ENCODE measurements at regions not wholly inside any gene's neighbourhood (a gene's known extent, or its start where the extent isn't known, plus 50 kb on each side); places are given as distances from the start of the nearest gene placed in this dataset.

DNA sequence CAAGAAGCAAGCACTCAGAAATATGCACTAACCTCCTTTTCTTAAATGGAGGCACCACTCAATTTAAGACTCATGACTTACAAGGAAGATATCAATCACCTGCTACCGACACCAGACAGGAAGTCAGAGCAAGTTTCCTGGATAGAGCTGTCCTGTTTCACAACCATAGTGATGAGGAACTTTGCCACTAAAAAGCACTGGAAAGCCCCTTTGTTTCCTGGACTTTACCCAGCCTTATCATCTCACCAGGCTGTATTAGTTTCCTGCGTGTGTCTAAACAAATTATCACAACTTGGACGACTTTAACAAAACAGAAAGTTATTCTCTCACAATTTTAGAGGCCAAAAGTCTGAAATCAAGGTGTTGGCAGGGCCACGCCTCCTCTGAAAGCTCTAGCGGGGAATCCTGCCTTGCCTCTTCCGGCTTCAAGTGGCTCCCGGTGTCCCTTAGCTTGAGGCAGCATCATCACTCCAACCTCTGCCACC lies 253.8 kb upstream of the STXBP5 start:
- TF ChIP-seq, protein P1, sequence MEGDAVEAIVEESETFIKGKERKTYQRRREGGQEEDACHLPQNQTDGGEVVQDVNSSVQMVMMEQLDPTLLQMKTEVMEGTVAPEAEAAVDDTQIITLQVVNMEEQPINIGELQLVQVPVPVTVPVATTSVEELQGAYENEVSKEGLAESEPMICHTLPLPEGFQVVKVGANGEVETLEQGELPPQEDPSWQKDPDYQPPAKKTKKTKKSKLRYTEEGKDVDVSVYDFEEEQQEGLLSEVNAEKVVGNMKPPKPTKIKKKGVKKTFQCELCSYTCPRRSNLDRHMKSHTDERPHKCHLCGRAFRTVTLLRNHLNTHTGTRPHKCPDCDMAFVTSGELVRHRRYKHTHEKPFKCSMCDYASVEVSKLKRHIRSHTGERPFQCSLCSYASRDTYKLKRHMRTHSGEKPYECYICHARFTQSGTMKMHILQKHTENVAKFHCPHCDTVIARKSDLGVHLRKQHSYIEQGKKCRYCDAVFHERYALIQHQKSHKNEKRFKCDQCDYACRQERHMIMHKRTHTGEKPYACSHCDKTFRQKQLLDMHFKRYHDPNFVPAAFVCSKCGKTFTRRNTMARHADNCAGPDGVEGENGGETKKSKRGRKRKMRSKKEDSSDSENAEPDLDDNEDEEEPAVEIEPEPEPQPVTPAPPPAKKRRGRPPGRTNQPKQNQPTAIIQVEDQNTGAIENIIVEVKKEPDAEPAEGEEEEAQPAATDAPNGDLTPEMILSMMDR (IDR thresholded peaks at IDR 0.05; ENCODE audit: poor library complexity), result no peak
- no peak for TF ChIP-seq EZH2 (IDR thresholded peaks at IDR 0.05; ENCODE audit: borderline replicate concordance)
- no peak for TF ChIP-seq EZH2phosphoT487 (IDR thresholded peaks at IDR 0.05; ENCODE audit: low read depth, severe bottlenecking, unreplicated experiment)

Data from hepatocyte (in vitro differentiated cells).